LNCaP clone FGC (cell line): ENCODE measurements at regions not wholly inside any gene's neighbourhood (a gene's known extent, or its start where the extent isn't known, plus 50 kb on each side); places are given as distances from the start of the nearest gene placed in this dataset.

Experiments
- DNase-seq: peaks from one replicate; pipeline ENCODE4 v3.0.0-alpha.2; 2011; ENCODE audit warnings: low read depth
- H3K4me3 ChIP-seq: 2 replicates; pipeline ENCODE4 v1.5.1; 2011; ENCODE audit warnings: mild to moderate bottlenecking, low read depth, low read length, control low read depth
- CTCF ChIP-seq: IDR thresholded peaks from 2 replicates; pipeline ENCODE4 v1.5.1; 2012; ENCODE audit warnings: mild to moderate bottlenecking; ENCODE audit not compliant: control insufficient read depth, insufficient read depth; ENCODE audit errors: extremely low read depth

DNA sequence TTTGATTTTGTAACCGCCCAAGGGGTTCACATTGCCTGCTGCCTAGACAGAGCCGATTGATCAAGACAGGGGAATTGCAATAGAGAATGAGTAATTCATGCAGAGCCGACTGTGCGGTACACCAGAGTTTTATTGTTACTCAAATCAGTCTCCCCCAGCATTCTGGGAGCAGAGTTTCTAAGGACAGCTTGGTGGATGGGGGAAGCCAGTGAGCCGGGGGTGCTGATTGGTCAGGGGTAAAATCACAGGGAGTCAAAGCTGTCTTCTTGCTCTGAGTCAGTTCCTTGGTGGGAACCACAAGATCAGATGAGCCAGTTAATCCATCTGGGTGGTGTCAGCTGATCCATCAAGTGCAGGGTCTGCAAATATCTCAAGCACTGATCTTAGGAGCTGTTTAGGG lies 60.0 kb upstream of the EZR start:
- no peak for TF ChIP-seq CTCF
- no peak overlapping the region for H3K4me3 ChIP-seq
- no peak for DNase-seq

DNA sequence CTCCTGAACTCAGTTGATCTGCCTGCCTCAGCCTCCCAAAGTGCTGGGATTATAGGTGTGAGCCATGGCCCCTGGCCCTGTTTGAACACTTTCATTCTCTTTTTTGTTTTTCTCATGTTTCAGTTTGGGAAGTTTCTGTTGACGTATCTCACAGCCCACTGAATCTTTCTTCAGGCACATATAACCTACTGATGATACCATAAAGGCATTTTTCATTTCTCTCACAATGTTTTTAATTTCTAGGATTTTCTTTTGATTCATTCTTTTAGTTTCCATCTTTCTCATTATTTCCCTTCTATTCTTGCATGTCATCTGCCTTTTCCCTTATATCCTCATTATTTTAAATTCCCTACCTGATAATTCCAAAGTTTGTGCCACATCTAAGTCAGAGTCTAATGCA lies 58.5 kb upstream of the EZR start:
- TF ChIP-seq CTCF: no peak
- H3K4me3 ChIP-seq: no peak overlapping the region
- no peak for DNase-seq

- no peak for TF ChIP-seq CTCF
- H3K4me3 ChIP-seq: no peak overlapping the region
- no peak for DNase-seq
Observed at GRCh38 chr6:158876886-158877285, 57.7 kb upstream of the EZR start.

DNA sequence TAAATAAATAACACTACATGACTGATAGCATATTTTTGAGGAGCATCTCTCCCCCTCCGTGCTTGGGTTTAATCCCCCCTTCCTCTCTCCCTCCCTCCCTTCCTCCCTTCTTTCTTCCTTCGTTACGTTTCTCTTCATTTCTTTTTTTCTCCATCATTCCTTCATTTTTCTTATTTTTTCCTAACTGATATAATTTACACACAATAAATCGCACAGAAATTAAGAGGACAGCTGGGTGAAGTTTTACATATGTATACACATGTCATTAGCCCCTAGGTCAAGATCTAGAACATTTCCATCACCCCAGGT lies 51.4 kb upstream of the EZR start:
- DNase-seq: no peak
- no peak for TF ChIP-seq CTCF
- no peak overlapping the region for H3K4me3 ChIP-seq

GRCh38 chr6:158869826-158870648 lies 50.9 kb upstream of the EZR start:
- peak; percentile 67 for DNase-seq
- H3K4me3 ChIP-seq: peak overlapping the region; percentile 46
- TF ChIP-seq CTCF: no peak

GRCh38 chr6:158868890-158869825 lies 50.0 kb upstream of the EZR start:
- TF ChIP-seq CTCF: no peak
- H3K4me3 ChIP-seq: peak overlapping the region; percentile 39
- DNase-seq: no peak
